HCT116 (cell line): ENCODE measurements at regions not wholly inside any gene's neighbourhood (a gene's known extent, or its start where the extent isn't known, plus 50 kb on each side); places are given as distances from the start of the nearest gene placed in this dataset.

Source experiments
- ATAC-seq: fragments of 200-7000 bp; cut with Tn5 transposase; 2 replicates; pipeline ENCODE4 v1.9.1; 2020; ENCODE audit warnings: mild to moderate bottlenecking, moderate library complexity
- BruUV-seq: library from RNA; stranded (reverse); fragments of 400-500 nt; replicated peaks from 2 replicates; lab custom pipeline; 2021; lab: Mats Ljungman, UMichigan
- CTCF ChIA-PET: fragments of 300-600 bp; sonication (Branson Sonifier 250); formaldehyde crosslinking; loops from one replicate; lab custom pipeline; 2021; ENCODE audit warnings: antibody characterized with exemption; lab: Charles Lee
- POLR2A ChIA-PET: fragments of 300-600, 350-600 bp; sonication (Branson Sonifier 250); formaldehyde crosslinking; loops from one replicate; lab custom pipeline; 2021; ENCODE audit warnings: antibody characterized with exemption; lab: Charles Lee
- RAD21 ChIA-PET, 2 experiments: fragments of 300-600 bp; sonication (Branson Sonifier 250); formaldehyde crosslinking; loops; one replicate each; lab custom pipeline; 2023; ENCODE audit warnings: low total read pairs in 2 of 2; ENCODE audit not compliant: uncharacterized antibody in 2 of 2, unreplicated experiment in 2 of 2, low non-redundant PET in 1 of 2; lab: Charles Lee
- DNase-seq: peaks from one replicate; pipeline ENCODE4 v3.0.0-alpha.2; 2010; ENCODE audit warnings: low read depth, low spot score
- H2AFZ ChIP-seq: fragments of 200-600 bp; shearing (Covaris generic), sonication (generic); 2 replicates; pipeline ENCODE4 v1.6.1; 2017; ENCODE audit warnings: low read depth, mixed run types, mixed read lengths, antibody characterized with exemption, low read length; ENCODE audit not compliant: poor library complexity, severe bottlenecking
- H3K27ac ChIP-seq: 2 replicates; pipeline ENCODE4 v1.5.1; 2012; ENCODE audit warnings: low read depth, low read length
- H3K27me3 ChIP-seq: fragments of 200-600 bp; sonication (generic); 2 replicates; pipeline ENCODE4 v1.6.1; 2016; ENCODE audit warnings: mixed run types, low read length, mixed read lengths; ENCODE audit not compliant: insufficient read depth
- H3K36me3 ChIP-seq, 2 experiments: fragments of 200-500 bp in 1 of 2; fragments of 200-600 bp in 1 of 2; sonication (Bioruptor generic) in 1 of 2; sonication (generic) in 1 of 2; 2 replicates each; pipeline versions ENCODE4 v1.5.1 to v1.6.1; 2014 to 2016; ENCODE audit warnings: low read length in 2 of 2, inconsistent platforms in 1 of 2, mixed read lengths in 1 of 2, mixed run types in 1 of 2; ENCODE audit not compliant: insufficient read depth in 2 of 2, control insufficient read depth in 1 of 2
- H3K4me1 ChIP-seq, 2 experiments: fragments of 200-600 bp in 1 of 2; sonication (generic) in 1 of 2; 2 replicates each; pipeline versions ENCODE4 v1.5.1 to v1.6.1; 2012 to 2017; ENCODE audit warnings: low read length in 2 of 2, inconsistent platforms in 1 of 2, mild to moderate bottlenecking in 1 of 2, mixed read lengths in 1 of 2, mixed run types in 1 of 2, moderate library complexity in 1 of 2; ENCODE audit not compliant: insufficient read depth in 2 of 2, control insufficient read depth in 1 of 2
- H3K4me2 ChIP-seq: fragments of 200-600 bp; sonication (generic); 2 replicates; pipeline ENCODE4 v1.6.1; 2017; ENCODE audit warnings: mixed run types, low read length, mixed read lengths
- H3K4me3 ChIP-seq, 2 experiments: fragments of 200-600 bp in 1 of 2; sonication (generic) in 1 of 2; replicated peaks in 1 of 2; 2 replicates each; pipeline ENCODE4 v1.5.1; 2011 to 2016; ENCODE audit warnings: low read length in 2 of 2, control low read depth in 1 of 2, low read depth in 1 of 2, mild to moderate bottlenecking in 1 of 2, mixed read lengths in 1 of 2, mixed run types in 1 of 2
- H3K79me2 ChIP-seq: fragments of 200-600 bp; sonication (generic); 2 replicates; pipeline ENCODE4 v1.6.1; 2017; ENCODE audit warnings: mild to moderate bottlenecking, mixed run types, low read length, moderate library complexity, mixed read lengths; ENCODE audit not compliant: insufficient read depth
- H3K9ac ChIP-seq: fragments of 200-600 bp; sonication (generic); 2 replicates; pipeline ENCODE4 v1.6.1; 2016; ENCODE audit warnings: low read length, mixed read lengths
- H3K9me2 ChIP-seq: fragments of 200-600 bp; sonication (generic), shearing (Covaris generic); 2 replicates; pipeline ENCODE4 v1.6.1; 2017; ENCODE audit warnings: mixed run types, mild to moderate bottlenecking, moderate library complexity; ENCODE audit not compliant: insufficient read depth
- H3K9me3 ChIP-seq, 2 experiments: fragments of 200-500 bp in 1 of 2; fragments of 200-600 bp in 1 of 2; sonication (Bioruptor generic) in 1 of 2; sonication (generic) in 1 of 2; 2 replicates each; pipeline ENCODE4 v1.6.1; 2014 to 2017; ENCODE audit warnings: low read length in 2 of 2, mixed read lengths in 2 of 2, inconsistent platforms in 1 of 2, low read depth in 1 of 2, mild to moderate bottlenecking in 1 of 2, mixed run types in 1 of 2, moderate library complexity in 1 of 2; ENCODE audit not compliant: control insufficient read depth in 1 of 2, insufficient read depth in 1 of 2
- H4K20me1 ChIP-seq: fragments of 200-600 bp; sonication (generic), shearing (Covaris generic); 2 replicates; pipeline ENCODE4 v1.6.1; 2017; ENCODE audit warnings: mixed run types, mild to moderate bottlenecking, moderate library complexity; ENCODE audit not compliant: insufficient read depth
- CBX3 ChIP-seq: IDR thresholded peaks from 2 replicates; pipeline ENCODE4 v1.6.1; 2012; ENCODE audit warnings: low read depth
- CEBPB ChIP-seq: IDR thresholded peaks from 2 replicates; pipeline ENCODE4 v1.6.1; 2012; ENCODE audit warnings: low read depth
- CTCF ChIP-seq, 3 experiments: fragments of 200-600 bp in 1 of 3; sonication (generic) in 1 of 3; IDR thresholded peaks in 2 of 3; conservative IDR thresholded peaks in 1 of 3; 2 replicates each; pipeline ENCODE4 v1.5.1; 2012 to 2017; ENCODE audit warnings: low read depth in 2 of 3, low read length in 2 of 3, antibody characterized with exemption in 1 of 3, borderline replicate concordance in 1 of 3, control low read depth in 1 of 3, mild to moderate bottlenecking in 1 of 3, mixed read lengths in 1 of 3, mixed run types in 1 of 3, moderate library complexity in 1 of 3; ENCODE audit not compliant: insufficient read depth in 1 of 3
- EGR1 ChIP-seq: IDR thresholded peaks from 2 replicates; pipeline ENCODE4 v1.6.1; 2012; ENCODE audit warnings: low read depth
- ELF1 ChIP-seq: IDR thresholded peaks from 2 replicates; pipeline ENCODE4 v1.6.1; 2012; ENCODE audit warnings: low read depth, borderline replicate concordance
- EZH2 ChIP-seq: fragments of 200-600 bp; sonication (generic); IDR thresholded peaks from 2 replicates; pipeline ENCODE4 v1.6.1; 2017; ENCODE audit warnings: antibody characterized with exemption, mixed run types
- EZH2phosphoT487 ChIP-seq: fragments of 200-600 bp; IDR thresholded peaks from 2 replicates; pipeline ENCODE4 v1.6.1; 2018; ENCODE audit warnings: antibody characterized with exemption, borderline replicate concordance
- FOSL1 ChIP-seq: IDR thresholded peaks from 2 replicates; pipeline ENCODE4 v1.6.1; 2012; ENCODE audit warnings: low read depth
- POLR2A ChIP-seq: IDR thresholded peaks from 2 replicates; pipeline ENCODE4 v1.7.0; 2011; ENCODE audit warnings: borderline replicate concordance; ENCODE audit not compliant: insufficient read depth, insufficient read length; ENCODE audit errors: extremely low read depth
- POLR2AphosphoS5 ChIP-seq: IDR thresholded peaks from 2 replicates; pipeline ENCODE4 v1.6.1; 2011; ENCODE audit warnings: mild to moderate bottlenecking, low read depth, low read length, moderate library complexity
- RAD21 ChIP-seq: IDR thresholded peaks from 2 replicates; pipeline ENCODE4 v1.6.1; 2012; ENCODE audit warnings: low read depth, mild to moderate bottlenecking
- REST ChIP-seq: IDR thresholded peaks from 2 replicates; pipeline ENCODE4 v1.6.1; 2012; ENCODE audit warnings: low read depth
- SIN3A ChIP-seq: IDR thresholded peaks from 2 replicates; pipeline ENCODE4 v1.6.1; 2012; ENCODE audit warnings: low read depth
- SP1 ChIP-seq: IDR thresholded peaks from 2 replicates; pipeline ENCODE4 v1.6.1; 2012; ENCODE audit warnings: low read depth
- SRF ChIP-seq: IDR thresholded peaks from 2 replicates; pipeline ENCODE4 v1.6.1; 2012; ENCODE audit warnings: low read depth
- YY1 ChIP-seq: IDR thresholded peaks from 2 replicates; pipeline ENCODE4 v1.6.1; 2011; ENCODE audit warnings: low read length, low read depth, moderate library complexity, mild to moderate bottlenecking; ENCODE audit not compliant: insufficient replicate concordance; ENCODE audit errors: extremely low read depth
- ZFX ChIP-seq: fragments of 450-650 bp; IDR thresholded peaks from 2 replicates; pipeline ENCODE4 v1.6.1; 2017
- intact Hi-C: fragments of 100-400 bp; cut with micrococcal nuclease; formaldehyde crosslinking; loops from 2 replicates; pipeline ENCODE4 v1.10.0; 2022
- TF ChIP-seq, protein P1 (sequence below): IDR thresholded peaks from 2 replicates; pipeline ENCODE4 v1.6.1; 2012
- TF ChIP-seq, protein P2 (sequence below): IDR thresholded peaks from 2 replicates; pipeline ENCODE4 v1.6.1; 2011; ENCODE audit warnings: mild to moderate bottlenecking, low read length, moderate library complexity; ENCODE audit not compliant: insufficient replicate concordance; ENCODE audit errors: extremely low read depth

- no peaks in the 10 kb centered on the region for H3K4me1 ChIP-seq
- RAD21 ChIA-PET, result no interaction called here
- H3K27me3 ChIP-seq, result no peaks in the 10 kb centered on the region
- no peaks in the 10 kb centered on the region for H3K79me2 ChIP-seq
- no peak overlapping the region for H3K9ac ChIP-seq
- CTCF ChIA-PET, result no interaction called here
- no peaks in the 10 kb centered on the region for H3K36me3 ChIP-seq
- no peak overlapping the region for H3K4me2 ChIP-seq
- BruUV-seq, result no TSS peak
- H3K27ac ChIP-seq, result no peak overlapping the region
- H2AFZ ChIP-seq, result no peak overlapping the region
- H3K9me2 ChIP-seq, result no peaks in the 10 kb centered on the region
- no peaks in the 10 kb centered on the region for H4K20me1 ChIP-seq
- ATAC-seq, result no peak
- H3K4me3 ChIP-seq, result no peak overlapping the region
- TF ChIP-seq EZH2 (no peak), POLR2AphosphoS5 (no peak), CTCF (IDR thresholded peaks at IDR 0.05 in 2 of 3, conservative IDR thresholded peaks at IDR 0.05 in 1 of 3; ENCODE audit: borderline replicate concordance in 1 of 3, insufficient read depth in 1 of 3, low read depth in 2 of 3, low read length in 2 of 3) (no peak), REST (no peak), CEBPB (no peak), YY1 (no peak), CBX3 (no peak), POLR2A (no peak), SIN3A (no peak), ZFX (no peak), SP1 (no peak), EGR1 (no peak), SRF (no peak), RAD21 (no peak), EZH2phosphoT487 (no peak), FOSL1 (no peak), ELF1 (no peak)
- TF ChIP-seq, protein P1, sequence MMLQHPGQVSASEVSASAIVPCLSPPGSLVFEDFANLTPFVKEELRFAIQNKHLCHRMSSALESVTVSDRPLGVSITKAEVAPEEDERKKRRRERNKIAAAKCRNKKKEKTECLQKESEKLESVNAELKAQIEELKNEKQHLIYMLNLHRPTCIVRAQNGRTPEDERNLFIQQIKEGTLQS, result no peak
- TF ChIP-seq, protein P2, sequence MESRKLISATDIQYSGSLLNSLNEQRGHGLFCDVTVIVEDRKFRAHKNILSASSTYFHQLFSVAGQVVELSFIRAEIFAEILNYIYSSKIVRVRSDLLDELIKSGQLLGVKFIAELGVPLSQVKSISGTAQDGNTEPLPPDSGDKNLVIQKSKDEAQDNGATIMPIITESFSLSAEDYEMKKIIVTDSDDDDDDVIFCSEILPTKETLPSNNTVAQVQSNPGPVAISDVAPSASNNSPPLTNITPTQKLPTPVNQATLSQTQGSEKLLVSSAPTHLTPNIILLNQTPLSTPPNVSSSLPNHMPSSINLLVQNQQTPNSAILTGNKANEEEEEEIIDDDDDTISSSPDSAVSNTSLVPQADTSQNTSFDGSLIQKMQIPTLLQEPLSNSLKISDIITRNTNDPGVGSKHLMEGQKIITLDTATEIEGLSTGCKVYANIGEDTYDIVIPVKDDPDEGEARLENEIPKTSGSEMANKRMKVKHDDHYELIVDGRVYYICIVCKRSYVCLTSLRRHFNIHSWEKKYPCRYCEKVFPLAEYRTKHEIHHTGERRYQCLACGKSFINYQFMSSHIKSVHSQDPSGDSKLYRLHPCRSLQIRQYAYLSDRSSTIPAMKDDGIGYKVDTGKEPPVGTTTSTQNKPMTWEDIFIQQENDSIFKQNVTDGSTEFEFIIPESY, result no peak
- H3K9me3 ChIP-seq, result no peaks in the 10 kb centered on the region; a peak in 2 of 4 replicates
- POLR2A ChIA-PET, result no interaction called here
- intact Hi-C loops, result no loop called here
- no peak for DNase-seq
Measured at GRCh38 chr9:117932585-117932984, 228.4 kb downstream of the TLR4 start.
